SU-DHL-6 (cell line): ENCODE measurements at regions not wholly inside any gene's neighbourhood (a gene's known extent, or its start where the extent isn't known, plus 50 kb on each side); places are given as distances from the start of the nearest gene placed in this dataset.

Experiments
- CTCF ChIP-seq: fragments of 200-600 bp; sonication (generic); IDR thresholded peaks from one replicate; pipeline ENCODE4 v1.5.1; 2017; ENCODE audit warnings: antibody characterized with exemption, mild to moderate bottlenecking, low read length, moderate library complexity; ENCODE audit not compliant: insufficient read depth, poor library complexity, severe bottlenecking
- EZH2phosphoT487 ChIP-seq: fragments of 200-600 bp; sonication (generic), shearing (Covaris generic); conservative IDR thresholded peaks from 2 replicates; pipeline ENCODE4 v1.6.1; 2018; ENCODE audit warnings: mild to moderate bottlenecking, antibody characterized with exemption, low read length, moderate library complexity, mixed read lengths

DNA sequence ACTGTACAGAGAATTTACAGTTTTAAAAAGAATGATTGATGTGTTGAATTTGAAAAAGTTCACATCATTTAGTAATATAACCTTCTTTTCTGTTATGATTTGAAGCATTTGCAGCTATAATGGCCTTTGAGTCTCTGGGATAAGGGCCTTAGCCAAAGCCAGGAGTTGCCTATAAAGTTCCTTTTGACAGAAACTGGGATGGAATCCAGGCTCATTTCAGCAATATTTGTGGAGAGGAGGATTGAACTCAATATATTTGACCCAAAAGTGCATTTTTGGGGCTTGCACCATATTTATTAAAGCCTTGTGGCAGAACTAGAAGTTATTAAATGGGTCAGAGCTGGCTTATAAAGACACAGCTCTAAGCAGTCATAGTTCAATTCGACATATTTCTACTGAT is 348.7 kb upstream of the EPHA3 start:
- TF ChIP-seq CTCF (no peak), EZH2phosphoT487 (no peak)
